Testis (tissue), 2 donors: ENCODE measurements at regions not wholly inside any gene's neighbourhood (a gene's known extent, or its start where the extent isn't known, plus 50 kb on each side); places are given as distances from the start of the nearest gene placed in this dataset.

Experiments used
- CTCF ChIP-seq, 3 experiments: fragments of 450-650 bp in 2 of 3; fragments of 200-600 bp in 1 of 3; sonication (generic) in 1 of 3; IDR thresholded peaks; one replicate each; pipeline ENCODE4 v1.5.1; 2016 to 2019; ENCODE audit warnings: antibody characterized with exemption in 3 of 3, mild to moderate bottlenecking in 2 of 3, moderate library complexity in 1 of 3
- POLR2A ChIP-seq: fragments of 450-650 bp; IDR thresholded peaks from one replicate; pipeline ENCODE4 v1.6.1; 2017; ENCODE audit warnings: antibody characterized with exemption, mild to moderate bottlenecking, moderate library complexity

GRCh38 chr17:77875881-77876509 lies 82.5 kb upstream of the TNRC6C start:
- TF ChIP-seq POLR2A, result no peak
- TF ChIP-seq CTCF (IDR thresholded peaks at IDR 0.05), result no peak
